ENCODE measurements at regions not wholly inside any gene's neighbourhood (a gene's known extent, or its start where the extent isn't known, plus 50 kb on each side); places are given as distances from the start of the nearest gene placed in this dataset.
"Not testable (repeated sequence)": the region's sequence is repeated elsewhere in the genome, so short reads cannot be mapped to it uniquely, and the experiment has no call there.

DNA sequence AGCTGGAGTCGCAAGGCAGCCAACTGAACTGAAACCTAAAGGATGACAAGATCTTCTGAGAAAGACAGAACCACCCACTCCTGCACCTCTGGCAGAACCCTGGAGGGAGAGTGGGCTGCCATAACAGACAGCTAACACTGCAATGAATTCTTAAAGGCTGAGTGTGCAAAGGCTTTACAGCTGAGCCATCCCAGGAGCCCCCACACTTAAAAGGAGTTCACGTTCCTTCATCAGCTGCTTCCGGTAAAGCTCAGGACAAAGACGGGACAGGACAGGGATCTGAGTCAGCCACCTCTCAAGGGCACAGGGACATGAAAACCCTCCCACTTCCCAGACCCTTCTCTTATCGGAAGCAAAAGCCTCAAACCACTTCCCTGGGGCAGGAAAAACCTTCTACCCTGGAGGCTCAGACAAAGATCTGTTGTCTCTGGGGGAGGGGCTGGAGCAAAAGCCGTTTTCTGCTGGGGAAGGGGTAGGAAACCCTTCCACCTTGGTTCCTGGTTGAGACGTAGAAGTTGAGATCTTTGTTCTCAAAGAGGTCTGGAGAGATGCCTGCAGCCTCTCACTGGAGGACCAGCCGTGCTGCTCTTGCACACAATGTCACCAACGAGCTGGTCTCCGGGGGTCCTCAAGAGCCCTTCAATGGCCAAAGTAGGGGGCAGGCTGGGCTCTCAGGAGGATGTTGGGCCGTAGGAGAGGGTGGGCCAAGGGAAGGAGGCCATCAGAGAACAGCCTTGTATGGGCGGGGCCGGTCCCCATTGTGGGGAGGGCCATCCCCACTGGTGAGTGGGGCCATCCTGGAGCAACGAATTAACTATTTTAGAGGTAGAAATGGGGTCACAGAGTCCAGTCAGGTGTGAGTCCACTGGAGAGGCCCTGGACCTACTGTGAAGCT lies 452.4 kb downstream of the PTPRU start:
- peak; percentile 89 for DNase-seq

GRCh38 chr1:29687601-29688244 lies 451.4 kb downstream of the PTPRU start:
- peak; percentile 17 for DNase-seq

DNA sequence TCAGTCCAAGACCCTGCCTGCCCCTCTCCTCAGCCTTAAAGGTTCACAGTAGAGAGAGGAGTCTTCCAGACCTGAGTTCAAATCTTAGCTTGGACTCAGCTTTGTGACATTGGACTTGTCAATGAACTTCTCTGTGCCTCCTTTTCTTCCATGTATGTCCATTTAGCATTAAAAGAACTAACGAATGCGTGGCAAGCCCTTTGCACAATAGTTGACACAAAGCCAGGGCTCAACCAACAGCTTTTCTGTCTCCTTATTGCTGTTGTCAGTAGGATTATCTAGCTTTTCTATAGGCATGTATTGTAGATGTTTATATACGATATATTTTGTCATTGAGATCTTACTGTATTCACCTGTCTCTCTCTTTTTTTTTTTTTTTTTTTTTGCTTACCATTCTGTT lies 450.8 kb downstream of the PTPRU start:
- DNase-seq, result no peak

DNA sequence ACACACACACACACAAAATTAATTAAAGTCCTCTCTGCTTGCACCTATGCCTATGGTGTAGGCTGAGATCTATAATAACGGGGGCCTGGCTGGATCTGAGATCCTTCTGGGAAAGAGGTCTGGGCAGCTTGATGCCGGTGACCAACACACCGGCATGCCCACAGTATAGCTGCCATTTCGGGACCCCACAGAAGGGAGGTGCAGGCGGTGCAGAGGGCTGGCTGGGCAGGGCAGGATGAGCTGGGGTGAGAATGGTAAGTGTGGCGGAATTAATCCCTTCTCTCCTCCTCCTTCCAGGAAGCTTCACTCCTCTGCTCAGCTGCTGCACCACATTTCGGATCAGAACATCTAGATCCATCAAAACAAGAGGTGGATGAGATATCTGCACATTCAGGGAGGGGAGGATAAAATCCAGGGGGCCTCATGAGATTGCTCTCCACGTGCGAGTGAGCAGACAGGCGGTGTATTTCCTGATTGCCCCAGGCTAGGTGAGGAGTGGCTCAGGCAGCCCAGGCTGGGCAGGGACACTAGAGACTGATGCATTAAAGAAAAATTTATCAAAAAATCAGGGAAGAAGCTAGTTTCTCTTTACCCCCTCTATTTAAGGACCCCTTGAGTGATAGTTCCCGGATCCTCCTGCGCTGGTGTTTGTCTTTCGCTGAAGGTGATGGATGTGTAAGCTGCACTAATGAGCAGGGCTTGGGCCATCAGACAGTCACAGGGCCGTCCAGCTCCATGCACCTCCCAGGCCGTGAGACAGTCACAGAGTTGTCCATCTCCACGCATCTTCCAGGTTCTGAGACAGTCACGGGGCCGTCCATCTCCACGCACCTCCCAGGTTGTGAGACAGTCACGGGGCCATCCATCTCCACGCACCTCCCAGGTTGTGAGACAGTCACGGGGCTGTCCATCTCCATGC lies 449.9 kb downstream of the PTPRU start:
- DNase-seq, result peak; percentile 12

DNA sequence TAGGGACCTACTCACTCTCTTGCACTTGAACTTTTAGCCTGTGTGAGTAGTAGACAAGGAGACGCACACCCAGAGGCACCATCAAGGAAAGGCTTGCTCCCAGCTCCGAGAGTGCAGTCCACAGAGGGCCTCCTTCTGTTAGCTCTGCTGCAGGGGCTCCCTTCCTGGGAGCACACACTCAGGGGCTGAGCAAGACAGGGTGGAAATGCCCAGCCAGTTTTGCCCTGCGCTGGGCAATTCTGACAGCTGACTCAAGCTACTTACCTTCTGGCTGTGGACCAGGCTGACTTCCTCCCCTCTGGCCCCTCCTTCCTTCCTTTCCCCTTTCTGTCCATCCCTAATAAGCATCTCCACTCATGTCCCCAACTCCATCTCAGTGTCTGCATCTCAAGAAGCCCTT lies 449.1 kb downstream of the PTPRU start:
- DNase-seq, result no peak

DNA sequence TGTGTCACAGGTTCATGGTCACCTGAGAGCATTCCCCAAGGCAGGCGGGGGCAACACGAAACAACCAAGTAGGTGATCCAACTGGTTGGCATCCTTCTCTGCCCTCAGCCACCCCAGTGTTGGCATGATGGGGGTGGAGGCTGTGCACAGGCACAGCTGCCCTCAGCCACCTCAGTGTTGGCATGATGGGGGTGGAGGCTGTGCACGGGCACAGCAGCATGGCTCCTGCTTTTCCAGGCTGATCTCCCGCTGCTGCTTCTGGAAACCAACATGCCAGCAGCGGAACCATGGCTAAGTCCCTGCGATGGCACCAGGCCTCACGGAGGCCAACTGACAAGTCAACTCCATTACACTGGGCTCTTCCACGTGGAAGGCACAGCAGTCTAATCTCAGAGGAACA lies 447.8 kb downstream of the PTPRU start:
- no peak for DNase-seq

DNA sequence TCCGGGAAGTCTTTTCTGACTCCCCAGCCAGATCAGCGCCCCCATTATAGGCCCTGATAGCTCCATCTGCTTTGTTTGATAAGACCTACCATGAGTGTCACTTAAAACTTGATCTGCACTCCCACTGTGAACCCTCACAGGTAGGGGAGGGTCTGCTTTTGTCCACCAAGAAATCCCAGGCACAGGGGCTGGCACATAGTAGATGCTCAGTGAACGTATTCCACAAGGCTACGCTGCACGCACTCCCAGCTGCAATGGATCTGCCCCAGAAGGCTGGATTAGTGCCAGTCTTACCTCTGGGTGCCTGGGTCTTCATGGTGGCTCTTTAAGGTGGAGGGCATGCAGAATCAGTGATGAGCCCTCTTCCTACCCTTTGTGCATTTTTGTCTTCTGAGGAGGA lies 447.1 kb downstream of the PTPRU start:
- DNase-seq, result no peak

GRCh38 chr1:29682919-29683295 lies 446.6 kb downstream of the PTPRU start:
- no peak for DNase-seq

GRCh38 chr1:29682171-29682918 lies 446.0 kb downstream of the PTPRU start:
- DNase-seq, result no peak

DNA sequence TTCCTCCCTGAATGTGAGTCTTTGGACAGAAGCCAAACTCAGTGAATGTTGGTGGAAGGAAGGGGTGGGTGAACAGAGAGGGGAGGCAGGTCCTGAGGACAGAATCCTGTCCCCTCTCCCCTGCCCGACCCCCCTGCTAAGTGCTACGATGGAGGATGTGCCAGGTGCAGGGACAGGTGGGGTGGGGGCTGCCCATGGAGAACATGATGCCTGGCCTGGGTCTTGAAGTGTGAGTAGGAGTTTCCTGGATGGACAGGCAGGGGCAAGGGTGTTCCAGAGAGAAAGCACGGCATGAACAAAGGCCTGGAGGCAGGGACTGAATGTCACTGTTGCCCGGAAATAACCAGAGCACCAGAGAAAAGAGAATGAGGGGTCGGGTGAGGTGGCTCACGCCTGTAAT lies 445.1 kb downstream of the PTPRU start:
- DNase-seq, result not testable (repeated sequence)

- DNase-seq, result no peak
Measured at GRCh38 chr1:29679828-29680558, 443.7 kb downstream of the PTPRU start.

DNA sequence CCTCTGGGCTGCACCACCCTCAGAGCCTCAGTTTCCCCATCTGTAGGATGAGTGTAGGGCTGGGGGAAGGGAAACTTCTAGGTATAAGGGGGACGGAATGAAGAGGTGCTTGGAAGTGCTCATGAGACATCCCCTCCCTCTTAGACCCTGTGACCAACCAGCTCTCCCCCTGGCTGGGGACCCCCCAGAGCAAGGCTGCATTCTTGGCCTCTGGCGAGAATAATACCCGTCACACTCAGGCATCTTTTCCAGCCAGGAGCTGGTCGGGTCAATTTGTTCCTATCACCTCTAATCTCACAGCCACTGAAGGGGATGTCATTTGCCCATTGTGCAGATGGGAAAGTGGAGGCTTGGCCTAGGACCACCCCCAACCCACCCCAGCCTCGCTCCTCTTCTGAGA lies 443.0 kb downstream of the PTPRU start:
- no peak for DNase-seq

DNA sequence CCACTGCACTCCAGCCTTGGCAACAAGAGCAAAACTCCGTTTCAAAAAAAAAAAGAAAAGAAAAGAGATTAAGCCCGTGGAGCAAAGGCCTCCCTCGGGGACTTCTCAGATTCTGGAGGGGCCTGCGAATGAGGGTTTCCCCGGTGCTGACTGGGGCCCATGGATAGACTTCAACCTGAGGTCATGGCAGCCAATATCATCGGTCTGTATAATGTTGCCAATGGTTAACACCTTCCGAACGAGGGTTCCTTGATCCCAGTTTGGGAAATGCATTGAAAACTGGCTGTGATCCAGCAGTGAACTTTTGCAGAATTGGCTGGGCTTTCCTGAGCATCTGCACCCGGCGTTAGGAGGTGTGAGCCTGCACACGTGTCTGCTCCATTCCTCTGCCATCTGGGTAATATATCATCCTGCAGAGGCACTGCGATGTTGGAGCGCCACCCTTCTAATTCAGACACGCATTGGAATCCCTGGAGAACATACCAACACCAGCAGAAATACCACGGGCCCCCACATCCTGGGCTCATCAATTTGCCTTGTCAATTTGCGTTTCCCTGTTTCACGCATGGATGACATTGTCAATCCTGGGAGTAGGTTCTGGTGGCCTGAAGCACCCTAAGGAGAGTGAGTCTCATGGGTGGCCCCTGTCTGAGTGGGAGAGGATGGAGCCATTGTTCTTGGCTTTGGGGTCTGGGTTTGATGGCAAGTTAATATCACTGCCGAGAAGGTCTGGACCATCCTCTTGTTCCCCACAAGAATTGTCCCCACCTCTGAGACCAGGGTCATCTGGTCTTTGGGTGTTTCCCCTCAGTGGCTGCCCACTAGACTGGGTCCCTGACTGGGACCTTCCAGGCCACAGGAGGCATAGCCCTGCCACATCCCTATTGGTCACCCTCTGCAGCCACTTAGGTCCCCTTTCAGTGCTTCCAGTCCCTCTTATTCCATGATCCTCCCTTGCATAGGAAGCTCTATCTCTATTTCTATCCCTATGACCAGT lies 441.0 kb downstream of the PTPRU start:
- no peak for DNase-seq

- no peak for DNase-seq
Measured at GRCh38 chr1:29676496-29676895, 440.2 kb downstream of the PTPRU start.

GRCh38 chr1:29675481-29676263 lies 439.4 kb downstream of the PTPRU start:
- DNase-seq, result no peak

DNA sequence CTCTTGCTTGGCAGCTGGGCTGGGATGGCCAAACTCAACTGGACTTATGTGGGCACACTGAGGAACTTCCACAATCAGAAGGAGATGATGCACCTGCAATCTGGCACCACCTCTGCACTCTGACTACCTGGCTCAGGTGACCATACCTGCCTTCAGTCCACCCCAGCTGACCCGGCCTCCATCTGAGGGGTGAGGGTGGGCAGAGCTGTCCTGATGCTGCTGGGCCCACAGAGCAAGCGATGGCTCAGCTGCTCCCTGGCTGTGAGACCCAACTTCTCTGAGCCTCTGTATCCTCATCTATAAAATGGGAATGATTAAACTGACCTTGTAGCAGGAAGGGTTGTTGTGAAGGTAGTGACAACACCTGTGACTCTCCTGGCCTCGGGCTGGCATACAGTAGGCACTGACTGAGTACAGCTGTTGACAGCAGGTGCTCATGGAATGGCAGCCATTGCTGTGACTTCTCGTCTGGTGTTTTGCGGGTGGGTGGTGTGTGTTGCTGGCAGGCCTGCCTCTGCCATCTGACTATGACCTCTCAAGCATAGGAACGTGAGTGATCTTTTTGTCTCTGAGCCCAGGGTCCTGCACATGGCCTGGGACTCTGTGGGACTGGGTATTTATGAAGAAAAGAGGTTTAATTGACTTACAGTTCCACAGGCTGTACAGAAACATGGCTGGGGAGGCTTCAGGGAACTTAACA lies 438.5 kb downstream of the PTPRU start:
- no peak for DNase-seq

DNA sequence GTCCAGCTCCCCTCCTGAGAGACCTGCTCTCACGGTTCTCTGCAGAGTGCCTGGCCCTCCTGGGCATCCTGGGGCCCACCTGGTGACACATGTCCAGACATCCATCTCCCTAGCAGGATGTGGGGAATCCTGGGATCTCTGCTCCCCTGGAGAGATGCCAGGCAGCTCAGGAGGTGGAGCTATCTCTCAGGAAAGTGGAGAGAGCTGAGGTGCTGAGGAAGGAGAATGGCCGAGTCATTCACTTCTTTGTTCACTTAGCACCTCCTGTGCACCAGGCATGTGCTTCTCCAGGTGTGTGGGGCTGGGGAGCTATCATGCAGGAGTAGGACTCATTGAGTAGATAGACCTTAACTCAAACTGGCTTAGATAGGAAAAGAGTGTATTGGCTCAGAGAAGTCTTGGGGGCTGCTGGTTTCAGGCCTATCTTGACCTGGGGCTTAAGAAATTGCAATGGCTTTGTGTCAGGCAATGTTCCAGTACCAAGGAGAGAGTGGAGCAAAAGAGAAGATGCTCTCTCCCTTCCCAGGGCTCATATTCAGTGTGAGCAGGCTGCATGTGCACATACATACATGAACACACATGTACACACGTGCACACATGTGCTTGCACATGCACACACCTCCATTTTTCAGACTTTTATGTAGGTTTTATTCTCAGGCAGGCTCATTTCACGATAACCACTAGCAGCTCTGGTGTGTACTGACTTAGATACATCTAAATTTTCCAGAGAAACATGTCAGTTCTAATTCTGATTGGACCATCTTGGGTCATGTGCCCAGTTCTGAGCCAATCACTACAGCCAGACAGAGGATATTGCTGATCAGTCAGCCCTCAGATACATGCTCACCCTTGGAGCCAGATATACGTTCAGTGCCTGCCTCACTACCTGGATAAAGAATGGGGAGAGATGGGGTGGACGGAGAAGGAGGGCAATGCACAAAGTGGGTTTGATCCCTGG lies 437.6 kb downstream of the PTPRU start:
- no peak for DNase-seq

- no peak for DNase-seq
Measured at GRCh38 chr1:29673228-29673500, 436.8 kb downstream of the PTPRU start.
